DOHH2 (cell line): ENCODE measurements at regions not wholly inside any gene's neighbourhood (a gene's known extent, or its start where the extent isn't known, plus 50 kb on each side); places are given as distances from the start of the nearest gene placed in this dataset.
"Not testable (repeated sequence)": the region's sequence is repeated elsewhere in the genome, so short reads cannot be mapped to it uniquely, and the experiment has no call there.

ENCODE experiments used
- H3F3A ChIP-seq: fragments of 200-600 bp; sonication (generic), shearing (Covaris generic); 2 replicates; pipeline ENCODE4 v1.6.0; 2016; ENCODE audit warnings: antibody characterized with exemption, mild to moderate bottlenecking; ENCODE audit not compliant: control insufficient read depth, insufficient read depth
- H3K27ac ChIP-seq: fragments of 200-600 bp; sonication (generic); 2 replicates; pipeline ENCODE4 v1.5.1; 2014; ENCODE audit warnings: low read depth, mild to moderate bottlenecking, low read length, moderate library complexity
- H3K27me3 ChIP-seq: fragments of 200-600 bp; sonication (generic); 2 replicates; pipeline ENCODE4 v1.6.1; 2014; ENCODE audit warnings: mild to moderate bottlenecking, low read length, mixed read lengths; ENCODE audit not compliant: control insufficient read depth
- H3K36me3 ChIP-seq: fragments of 200-600 bp; sonication (generic); 2 replicates; pipeline ENCODE4 v1.6.1; 2014; ENCODE audit warnings: mild to moderate bottlenecking, low read length, moderate library complexity, mixed read lengths; ENCODE audit not compliant: control insufficient read depth
- H3K4me1 ChIP-seq: fragments of 200-600 bp; sonication (generic); 2 replicates; pipeline ENCODE4 v1.6.1; 2014; ENCODE audit warnings: mild to moderate bottlenecking, low read length, mixed read lengths; ENCODE audit not compliant: control insufficient read depth
- H3K4me2 ChIP-seq: fragments of 200-600 bp; sonication (generic); 2 replicates; pipeline ENCODE4 v1.6.0; 2014; ENCODE audit warnings: mild to moderate bottlenecking, low read length, moderate library complexity
- H3K4me3 ChIP-seq: fragments of 200-600 bp; sonication (generic); 2 replicates; pipeline ENCODE4 v1.5.1; 2014; ENCODE audit warnings: mild to moderate bottlenecking, low read length, mixed read lengths
- H3K79me2 ChIP-seq: fragments of 200-600 bp; sonication (generic); 2 replicates; pipeline ENCODE4 v1.6.1; 2014; ENCODE audit warnings: mild to moderate bottlenecking, low read length, mixed read lengths; ENCODE audit not compliant: control insufficient read depth
- H3K9me2 ChIP-seq: fragments of 200-600 bp; sonication (generic); replicated peaks from 2 replicates; pipeline ENCODE4 v1.6.1; 2014; ENCODE audit warnings: mild to moderate bottlenecking, low read length, mixed read lengths; ENCODE audit not compliant: control insufficient read depth
- H3K9me3 ChIP-seq: fragments of 200-600 bp; sonication (generic); 2 replicates; pipeline ENCODE4 v1.6.1; 2014; ENCODE audit warnings: antibody characterized with exemption, low read length, mixed read lengths; ENCODE audit not compliant: control insufficient read depth, insufficient read depth
- H4K20me1 ChIP-seq: fragments of 200-600 bp; sonication (generic); 2 replicates; pipeline ENCODE4 v1.6.0; 2014; ENCODE audit warnings: low read depth, mild to moderate bottlenecking, antibody characterized with exemption, low read length, moderate library complexity; ENCODE audit not compliant: control insufficient read depth, insufficient read depth

- H3K4me2 ChIP-seq, H3K9me3 ChIP-seq, H3K27me3 ChIP-seq, H3K4me3 ChIP-seq, H3F3A ChIP-seq, H3K36me3 ChIP-seq, H3K9me2 ChIP-seq, H4K20me1 ChIP-seq, H3K27ac ChIP-seq, H3K79me2 ChIP-seq, H3K4me1 ChIP-seq: not testable (repeated sequence)
Observed at GRCh38 chr16:88268186-88268970, 114.4 kb upstream of the ZNF469 start.

GRCh38 chr16:88270171-88270790 is 112.5 kb upstream of the ZNF469 start:
- H4K20me1 ChIP-seq, H3K4me2 ChIP-seq, H3K27me3 ChIP-seq, H3K4me1 ChIP-seq, H3K27ac ChIP-seq, H3K4me3 ChIP-seq, H3K9me2 ChIP-seq, H3K9me3 ChIP-seq, H3K79me2 ChIP-seq, H3F3A ChIP-seq, H3K36me3 ChIP-seq: not testable (repeated sequence)

GRCh38 chr16:88271296-88271695 is 111.5 kb upstream of the ZNF469 start:
- not testable (repeated sequence) for H3F3A ChIP-seq, H3K4me1 ChIP-seq, H3K9me2 ChIP-seq, H3K27ac ChIP-seq, H3K27me3 ChIP-seq, H3K4me3 ChIP-seq, H4K20me1 ChIP-seq, H3K36me3 ChIP-seq, H3K9me3 ChIP-seq, H3K4me2 ChIP-seq, H3K79me2 ChIP-seq

- H3K4me1 ChIP-seq, H3K9me3 ChIP-seq, H3K4me2 ChIP-seq, H3K4me3 ChIP-seq, H3K27ac ChIP-seq, H3K9me2 ChIP-seq, H4K20me1 ChIP-seq, H3F3A ChIP-seq, H3K79me2 ChIP-seq, H3K36me3 ChIP-seq, H3K27me3 ChIP-seq: not testable (repeated sequence)
Observed at GRCh38 chr16:88271776-88272175, 111.0 kb upstream of the ZNF469 start.

GRCh38 chr16:88272437-88272836 is 110.3 kb upstream of the ZNF469 start:
- H4K20me1 ChIP-seq, H3K4me2 ChIP-seq, H3K4me1 ChIP-seq, H3K9me3 ChIP-seq, H3K27me3 ChIP-seq, H3K4me3 ChIP-seq, H3K27ac ChIP-seq, H3K79me2 ChIP-seq, H3K36me3 ChIP-seq, H3F3A ChIP-seq, H3K9me2 ChIP-seq: not testable (repeated sequence)

- H3K4me2 ChIP-seq, H3K27me3 ChIP-seq, H3K36me3 ChIP-seq, H4K20me1 ChIP-seq, H3K9me3 ChIP-seq, H3K4me3 ChIP-seq, H3K27ac ChIP-seq, H3K4me1 ChIP-seq, H3K79me2 ChIP-seq, H3K9me2 ChIP-seq, H3F3A ChIP-seq: not testable (repeated sequence)
Observed at GRCh38 chr16:88274126-88274750, 108.5 kb upstream of the ZNF469 start.
